T-helper 2 cell (primary cell): ENCODE measurements at regions not wholly inside any gene's neighbourhood (a gene's known extent, or its start where the extent isn't known, plus 50 kb on each side); places are given as distances from the start of the nearest gene placed in this dataset.
"Not testable (repeated sequence)": the region's sequence is repeated elsewhere in the genome, so short reads cannot be mapped to it uniquely, and the experiment has no call there.

Experiments
- DNase-seq, 5 experiments: peaks; one replicate each; pipeline versions ENCODE4 v3.0.0 to v3.0.0-alpha.2; 2012 to 2022

DNA sequence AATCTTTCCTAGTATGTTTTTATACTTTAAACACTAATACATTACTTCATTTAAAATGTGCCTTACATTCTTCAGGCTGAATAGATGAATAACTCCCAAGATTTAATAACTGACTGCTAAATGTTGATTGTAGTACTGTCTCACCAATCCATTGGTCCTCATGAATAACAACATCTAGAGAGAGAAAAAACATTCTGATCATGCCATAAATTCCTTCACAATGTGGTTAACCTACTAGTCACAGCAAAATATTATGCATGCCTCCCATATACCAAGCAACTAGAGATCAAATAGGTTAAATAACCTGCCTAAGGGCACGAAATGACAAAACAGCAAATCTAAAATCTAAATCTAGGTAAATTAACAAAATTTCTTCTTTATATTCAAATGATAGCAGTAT lies 66.2 kb downstream of the SYT15 start:
- not testable (repeated sequence) for DNase-seq

- DNase-seq = not testable (repeated sequence)
These were observed 67.2 kb downstream of the SYT15 start for GRCh38 chr10:46646132-46646531.

GRCh38 chr10:46650967-46651366 lies 72.0 kb downstream of the SYT15 start:
- not testable (repeated sequence) for DNase-seq

GRCh38 chr10:46657437-46657836 lies 78.5 kb downstream of the SYT15 start:
- not testable (repeated sequence) for DNase-seq

DNA sequence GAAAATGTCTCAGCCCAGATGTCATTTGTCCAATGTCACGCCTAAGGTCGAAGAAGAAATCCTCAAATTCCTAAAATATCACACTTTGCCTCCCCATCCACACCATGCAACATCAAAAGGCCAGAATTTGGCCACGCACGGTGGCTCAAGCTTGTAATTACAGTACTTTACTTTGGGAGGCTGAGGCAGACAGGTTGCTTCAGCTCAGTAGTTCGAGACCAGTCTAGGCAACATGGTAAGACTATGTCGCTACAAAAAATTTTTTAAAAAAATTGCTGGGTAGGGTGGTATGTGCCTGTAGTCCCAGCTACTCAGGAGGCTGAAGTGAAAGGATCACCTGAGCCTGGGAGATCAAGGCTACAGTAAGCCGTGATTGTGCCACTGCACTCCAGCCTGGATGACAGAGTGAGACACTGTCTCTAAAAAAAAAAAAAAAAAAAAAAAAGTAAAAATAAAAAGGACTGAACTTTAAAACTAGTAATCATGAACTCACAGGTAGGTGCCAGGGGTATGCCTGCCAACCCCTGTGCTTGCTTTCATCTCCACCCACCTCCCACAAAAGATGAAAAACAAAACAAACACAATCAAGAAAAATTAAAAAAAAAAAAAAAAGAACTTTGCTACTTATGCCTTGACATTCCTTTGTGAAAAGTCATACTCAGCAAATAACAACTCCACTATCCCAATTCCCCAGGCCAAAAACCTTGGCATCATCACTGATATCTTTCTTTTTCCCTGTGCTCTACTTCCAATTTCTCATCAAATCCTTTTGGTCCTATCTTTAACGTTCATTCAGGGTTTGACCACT lies 81.3 kb downstream of the SYT15 start:
- not testable (repeated sequence) for DNase-seq

DNA sequence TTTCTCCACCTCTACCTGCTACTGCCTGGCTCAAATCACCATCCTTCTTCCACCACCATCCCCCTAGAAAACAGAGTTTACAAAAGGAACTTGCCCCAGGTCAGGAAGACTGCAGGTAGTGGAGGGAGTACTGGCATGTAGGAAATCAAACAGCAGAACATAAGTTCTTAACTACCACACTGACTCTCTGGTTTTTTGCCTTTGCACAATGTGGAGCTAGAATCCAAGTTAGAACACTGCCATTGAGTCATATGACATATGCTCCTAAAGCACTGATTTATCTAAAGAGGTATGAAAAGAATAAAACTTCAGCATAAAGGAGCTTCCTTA lies 81.9 kb downstream of the SYT15 start:
- DNase-seq = not testable (repeated sequence)

DNA sequence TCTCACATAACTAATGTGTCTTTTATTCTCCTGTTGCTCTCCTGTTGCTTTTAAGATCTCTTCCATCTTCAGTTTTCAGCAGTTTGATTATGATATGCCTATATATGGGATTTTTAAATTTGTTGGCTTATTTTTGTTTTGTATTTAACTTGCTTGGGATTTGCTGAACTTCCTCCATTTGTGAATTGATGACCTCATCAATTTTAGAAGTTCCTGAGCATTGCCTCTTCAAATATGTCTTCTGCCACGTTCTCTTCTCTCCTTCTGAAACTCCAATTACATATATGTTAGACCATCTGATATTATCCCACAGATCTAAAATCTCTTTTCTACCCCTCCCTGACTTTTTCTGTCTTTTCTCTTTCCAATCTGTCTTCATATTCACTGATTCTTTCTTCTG lies 86.6 kb downstream of the SYT15 start:
- not testable (repeated sequence) for DNase-seq

GRCh38 chr10:46668357-46668997 lies 89.5 kb downstream of the SYT15 start:
- DNase-seq = not testable (repeated sequence)

GRCh38 chr10:46677836-46678435 lies 99.0 kb downstream of the SYT15 start:
- DNase-seq = not testable (repeated sequence)

GRCh38 chr10:46691397-46691796 lies 112.5 kb downstream of the SYT15 start:
- DNase-seq = not testable (repeated sequence)

GRCh38 chr10:46693218-46693617 lies 114.3 kb downstream of the SYT15 start:
- DNase-seq = not testable (repeated sequence)

DNA sequence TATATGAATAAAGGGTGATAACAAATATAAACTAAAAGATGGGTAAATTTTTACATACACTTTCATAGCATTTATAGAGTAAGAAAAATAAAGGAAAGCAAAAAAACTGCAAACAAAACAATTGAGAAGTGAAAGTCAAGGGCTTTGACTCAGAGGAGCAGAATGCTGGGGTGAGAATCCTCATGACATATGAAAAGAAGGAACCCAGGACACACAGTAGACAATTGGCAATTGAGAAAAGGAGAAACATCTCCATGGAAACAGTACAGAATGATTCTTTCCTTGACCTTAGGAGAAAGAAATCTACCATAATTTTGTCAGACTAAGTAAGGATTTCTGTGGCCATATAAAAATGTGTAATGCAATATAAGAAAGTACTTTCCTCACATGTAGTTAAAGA lies 138.3 kb downstream of the SYT15 start:
- not testable (repeated sequence) for DNase-seq

DNA sequence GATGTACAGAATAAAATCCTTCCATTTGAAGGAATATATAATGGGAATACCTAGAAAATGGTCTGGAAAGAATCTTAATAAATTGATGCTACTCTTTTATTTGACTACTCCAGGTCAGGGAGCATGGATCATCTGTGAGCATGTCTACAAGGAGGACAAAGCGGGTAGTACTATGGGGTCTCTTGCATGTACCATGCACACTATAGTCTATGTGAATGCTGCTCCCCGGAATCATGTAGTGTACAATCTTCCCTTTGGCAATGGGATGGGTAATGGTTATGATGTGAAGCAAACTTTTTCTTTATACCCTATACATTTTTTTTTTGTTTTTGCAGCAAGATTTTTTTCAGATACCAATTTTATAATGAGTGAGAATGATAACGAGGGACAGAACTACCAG lies 139.1 kb downstream of the SYT15 start:
- DNase-seq = not testable (repeated sequence)

- peak in 1 of 5 experiments; percentile 8 for DNase-seq
These were observed 141.5 kb downstream of the SYT15 start for GRCh38 chr10:46720386-46720785.

- DNase-seq = not testable (repeated sequence)
These were observed 142.0 kb downstream of the SYT15 start for GRCh38 chr10:46720811-46721518.

DNA sequence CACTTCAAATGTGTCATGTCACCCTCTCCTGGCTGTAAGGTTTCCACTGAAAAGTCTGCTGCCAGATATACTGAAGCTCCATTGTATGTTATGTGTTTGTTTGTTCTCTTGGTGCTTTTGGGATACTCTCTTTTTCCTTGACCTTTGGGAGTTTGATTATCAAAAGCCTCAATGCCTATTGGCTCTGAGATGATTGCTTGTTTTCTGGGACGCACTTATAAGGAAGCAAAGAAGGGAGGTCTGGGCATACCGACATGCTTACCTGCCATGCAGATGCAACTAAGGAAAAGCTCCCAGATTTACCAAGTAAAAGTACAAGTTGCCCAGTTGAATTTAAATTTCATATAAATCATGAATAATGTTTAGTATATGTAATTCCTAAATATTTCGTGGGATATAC lies 145.3 kb downstream of the SYT15 start:
- not testable (repeated sequence) for DNase-seq

DNA sequence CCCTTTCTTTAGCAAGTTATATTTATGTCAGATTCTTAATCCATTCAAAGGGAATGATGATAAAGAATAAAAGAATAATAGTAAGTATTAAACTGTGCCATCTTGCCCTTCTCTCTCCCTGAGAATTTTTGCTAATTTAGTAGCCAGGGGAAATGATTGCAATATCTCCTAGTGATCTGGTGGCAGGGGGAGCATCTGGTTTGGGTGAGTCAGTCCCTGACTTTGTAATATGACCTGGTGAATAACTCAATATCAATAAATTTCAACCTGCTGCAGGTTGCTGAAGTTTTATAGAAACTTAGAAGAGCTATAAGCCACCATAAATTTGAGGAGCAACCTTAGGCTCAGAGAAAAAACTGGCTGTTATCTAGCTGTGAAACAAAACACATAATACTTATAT lies 149.4 kb downstream of the SYT15 start:
- DNase-seq = not testable (repeated sequence)

DNA sequence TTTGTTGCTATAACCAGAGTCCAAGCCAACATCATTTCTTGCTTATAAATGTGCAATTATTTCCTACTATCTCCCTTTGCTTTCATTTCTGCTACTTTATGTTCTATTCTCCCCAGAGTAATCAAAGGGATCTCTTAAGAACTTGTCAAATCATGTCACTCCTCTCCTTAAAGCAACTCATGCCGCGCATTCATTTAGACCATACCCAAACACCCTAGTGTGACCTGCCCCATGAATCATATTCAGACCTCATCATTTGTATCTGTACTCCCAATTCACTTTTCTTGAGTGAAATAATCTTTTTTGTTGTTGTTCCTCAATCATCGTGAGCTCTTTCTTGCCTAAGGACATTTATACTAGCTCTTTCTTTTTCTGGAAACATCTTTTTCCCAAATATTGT lies 151.8 kb downstream of the SYT15 start:
- DNase-seq = not testable (repeated sequence)

DNA sequence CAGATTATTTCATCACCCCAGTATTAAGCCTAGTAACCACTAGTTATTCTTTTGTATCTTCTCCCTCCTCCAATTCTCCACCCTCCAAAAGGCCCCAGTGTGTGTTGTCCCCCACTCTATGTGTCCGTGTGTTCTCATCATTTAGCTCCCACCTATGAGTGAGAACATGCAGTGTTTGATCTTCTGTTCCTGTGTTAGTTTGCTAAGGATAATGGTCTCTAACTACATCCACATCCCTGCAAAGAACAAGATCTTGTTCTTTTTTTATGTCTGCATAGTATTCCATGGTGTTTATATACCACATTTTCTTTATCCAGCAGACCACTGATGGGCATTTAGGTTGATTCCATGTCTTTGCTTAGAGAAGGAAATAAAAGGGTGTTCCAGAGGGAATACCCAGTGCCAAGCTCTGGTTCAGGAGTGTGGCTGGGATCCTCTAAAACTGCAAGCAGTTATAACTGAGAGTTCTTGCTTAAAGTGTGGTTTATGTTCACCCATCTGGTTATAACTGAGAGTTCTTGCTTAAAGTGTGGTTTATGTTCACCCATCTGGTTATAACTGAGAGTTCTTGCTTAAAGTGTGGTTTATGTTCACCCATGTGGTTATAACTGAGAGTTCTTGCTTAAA lies 154.8 kb downstream of the SYT15 start:
- DNase-seq = not testable (repeated sequence)

DNA sequence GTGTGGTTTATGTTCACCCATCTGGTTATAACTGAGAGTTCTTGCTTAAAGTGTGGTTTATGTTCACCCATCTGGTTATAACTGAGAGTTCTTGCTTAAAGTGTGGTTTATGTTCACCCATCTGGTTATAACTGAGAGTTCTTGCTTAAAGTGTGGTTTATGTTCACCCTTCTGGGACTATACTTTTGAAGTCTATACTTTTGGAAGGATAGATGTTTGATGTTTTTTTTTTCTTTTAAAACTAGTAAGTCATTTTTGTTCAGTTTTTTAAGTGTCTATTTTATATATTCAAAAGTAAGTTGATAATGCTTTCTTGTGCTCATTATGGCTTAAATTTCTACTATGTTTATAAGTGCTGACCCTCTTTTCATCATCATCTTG lies 155.3 kb downstream of the SYT15 start:
- peak in 1 of 5 experiments; percentile 78 for DNase-seq

GRCh38 chr10:46739919-46740318 lies 161.0 kb downstream of the SYT15 start:
- DNase-seq = not testable (repeated sequence)

DNA sequence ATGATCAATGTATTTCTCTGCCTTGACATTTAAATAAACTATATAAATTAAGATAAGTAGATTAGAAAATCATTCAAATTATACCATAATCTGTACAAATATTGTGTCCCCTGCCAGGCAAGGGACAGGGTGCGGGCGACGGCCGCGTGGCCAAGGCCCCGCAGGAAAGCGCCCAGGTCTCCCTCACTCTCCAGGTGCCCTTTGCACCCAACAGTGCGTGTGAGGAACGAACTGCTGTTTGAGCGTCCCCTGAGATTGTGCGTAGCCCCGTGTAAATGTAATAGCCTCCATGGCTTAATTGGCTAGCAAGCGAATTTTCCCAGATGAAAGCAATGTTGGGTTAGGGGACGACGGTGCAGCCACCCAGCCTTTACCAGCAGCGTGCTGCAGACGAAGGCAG lies 161.4 kb downstream of the SYT15 start:
- DNase-seq = not testable (repeated sequence)

DNA sequence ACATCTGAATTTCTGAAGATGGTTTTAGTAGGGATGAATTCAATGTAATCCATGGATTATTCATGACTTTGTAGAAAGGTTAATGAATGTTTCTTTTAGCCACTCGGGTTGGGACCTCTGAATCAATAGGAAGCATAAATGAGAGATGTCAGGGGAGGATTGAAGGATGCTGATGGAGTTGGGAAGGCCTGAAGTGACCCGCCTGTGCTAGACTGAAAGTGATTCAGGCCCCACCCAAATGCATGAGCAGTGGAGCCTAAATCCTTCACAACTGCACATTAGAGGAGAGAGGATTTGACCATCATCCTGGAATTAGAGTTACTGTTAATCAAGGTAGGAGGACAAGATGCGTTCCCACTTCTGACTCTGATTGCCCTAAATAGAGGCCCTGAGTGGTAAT lies 162.2 kb upstream of the PTPN20 start:
- not testable (repeated sequence) for DNase-seq
